ENCODE measurements at regions not wholly inside any gene's neighbourhood (a gene's known extent, or its start where the extent isn't known, plus 50 kb on each side); places are given as distances from the start of the nearest gene placed in this dataset.

GRCh38 chr5:33210978-33211377 lies 229.8 kb upstream of the TARS1 start:
- DNase-seq = no peak

- DNase-seq = no peak
Measured at GRCh38 chr5:33212439-33212838, 228.3 kb upstream of the TARS1 start.

- DNase-seq = no peak
Measured at GRCh38 chr5:33212900-33213299, 227.9 kb upstream of the TARS1 start.

GRCh38 chr5:33223563-33224284 lies 217.0 kb upstream of the TARS1 start:
- no peak for DNase-seq

- no peak for DNase-seq
Measured at GRCh38 chr5:33224285-33224961, 216.3 kb upstream of the TARS1 start.

GRCh38 chr5:33227247-33227646 lies 213.5 kb upstream of the TARS1 start:
- DNase-seq = no peak

GRCh38 chr5:33227746-33228145 lies 213.0 kb upstream of the TARS1 start:
- no peak for DNase-seq

- no peak for DNase-seq
Measured at GRCh38 chr5:33228149-33228548, 212.6 kb upstream of the TARS1 start.

- DNase-seq = no peak
Measured at GRCh38 chr5:33229216-33229615, 211.5 kb upstream of the TARS1 start.

- no peak for DNase-seq
Measured at GRCh38 chr5:33230467-33231078, 210.2 kb upstream of the TARS1 start.

- no peak for DNase-seq
Measured at GRCh38 chr5:33231214-33231710, 209.5 kb upstream of the TARS1 start.

GRCh38 chr5:33231935-33232334 lies 208.8 kb upstream of the TARS1 start:
- no peak for DNase-seq

- DNase-seq = peak; percentile 44
Measured at GRCh38 chr5:33232731-33233505, 207.8 kb upstream of the TARS1 start.

GRCh38 chr5:33235304-33235703 lies 205.5 kb upstream of the TARS1 start:
- DNase-seq = no peak

GRCh38 chr5:33235824-33236223 lies 204.9 kb upstream of the TARS1 start:
- DNase-seq = no peak

GRCh38 chr5:33237471-33237870 lies 203.3 kb upstream of the TARS1 start:
- DNase-seq = no peak

- DNase-seq = no peak
Measured at GRCh38 chr5:33238826-33239695, 201.7 kb upstream of the TARS1 start.

- no peak for DNase-seq
Measured at GRCh38 chr5:33240558-33240957, 200.2 kb upstream of the TARS1 start.

GRCh38 chr5:33241802-33242201 lies 199.0 kb upstream of the TARS1 start:
- no peak for DNase-seq

GRCh38 chr5:33242277-33242676 lies 198.5 kb upstream of the TARS1 start:
- no peak for DNase-seq

GRCh38 chr5:33244441-33245150 lies 196.2 kb upstream of the TARS1 start:
- no peak for DNase-seq

Data from left kidney (tissue), 1 donor.